Stimulated activated CD8-positive, alpha-beta memory T cell treated with anti-CD3 and anti-CD28 coated beads, Interleukin-12 subunit alpha, Interleukin-12 subunit beta, amount 100 ng/mL, for 4 hours (primary cell): ENCODE measurements at regions not wholly inside any gene's neighbourhood (a gene's known extent, or its start where the extent isn't known, plus 50 kb on each side); places are given as distances from the start of the nearest gene placed in this dataset.
"Not testable (repeated sequence)": the region's sequence is repeated elsewhere in the genome, so short reads cannot be mapped to it uniquely, and the experiment has no call there.

Experiments
- DNase-seq: peaks from one replicate; pipeline ENCODE4 v3.0.0-alpha.2; 2020; ENCODE audit warnings: low read depth

DNA sequence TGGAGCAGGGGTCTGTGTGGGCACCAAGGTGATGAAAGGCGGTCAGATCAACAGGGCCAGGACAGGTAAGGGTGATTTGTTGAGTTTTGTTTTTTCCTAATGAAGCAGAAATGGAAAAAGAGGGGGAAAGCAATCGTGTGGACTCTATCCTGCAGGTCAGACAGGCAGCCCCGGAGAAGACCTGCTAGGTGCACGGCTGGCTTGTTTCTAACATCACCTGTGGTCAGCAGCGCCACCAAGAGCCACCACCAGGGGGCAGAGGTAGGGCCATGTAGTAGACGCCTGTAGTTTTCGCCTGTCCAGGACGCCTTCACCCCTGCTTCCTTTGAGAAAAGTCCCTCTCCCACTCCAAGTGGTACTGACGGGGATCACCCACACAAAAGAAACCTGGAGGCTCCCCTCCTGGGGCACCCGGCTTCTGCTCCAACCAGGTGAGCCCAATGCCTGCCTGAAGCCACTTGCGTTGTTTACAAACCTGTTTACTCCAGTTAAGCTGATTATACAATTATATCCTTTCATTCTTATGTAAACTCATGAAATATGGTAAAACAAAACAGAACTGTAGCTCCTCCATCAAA, 54.2 kb upstream of the SEC14L1 start:
- DNase-seq = peak; percentile 56

DNA sequence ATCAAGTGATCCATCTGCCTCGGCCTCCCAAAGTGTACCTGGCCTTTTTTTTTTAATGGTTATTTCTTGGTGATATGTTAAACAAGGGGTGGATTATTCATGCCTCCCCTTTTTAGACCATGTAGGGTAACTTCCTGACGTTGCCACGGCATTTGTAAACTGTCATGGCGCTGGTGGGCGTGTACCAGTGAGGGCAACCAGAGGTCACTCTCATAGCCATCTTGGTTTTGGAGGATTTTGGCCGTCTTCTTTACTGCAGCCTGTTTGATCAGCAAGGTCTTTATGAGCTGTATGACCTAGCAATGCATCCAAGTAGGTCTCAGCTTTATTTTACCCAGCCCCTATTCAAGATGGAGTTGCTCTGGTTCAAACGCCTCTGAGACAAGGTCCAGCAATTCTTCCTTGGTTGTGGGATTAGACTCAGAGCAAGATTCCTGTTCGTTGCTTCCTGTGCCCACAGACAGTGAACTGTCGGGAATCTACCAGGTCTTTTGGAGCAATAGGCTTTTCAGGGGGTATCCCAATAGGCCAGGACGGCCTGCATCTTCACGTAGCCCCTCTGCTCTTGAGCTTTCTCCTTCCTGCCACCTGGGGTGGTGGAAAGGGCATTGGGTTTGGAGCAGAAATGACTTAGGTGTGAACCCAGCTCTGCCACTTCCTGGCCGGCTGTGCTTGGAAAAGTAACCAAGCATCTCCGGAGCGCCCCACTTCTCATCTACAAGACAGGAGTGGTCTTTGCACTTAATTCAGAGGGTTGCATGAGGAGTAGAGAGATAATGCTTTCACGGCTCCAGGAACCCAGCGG, 52.9 kb upstream of the SEC14L1 start:
- DNase-seq = no peak

DNA sequence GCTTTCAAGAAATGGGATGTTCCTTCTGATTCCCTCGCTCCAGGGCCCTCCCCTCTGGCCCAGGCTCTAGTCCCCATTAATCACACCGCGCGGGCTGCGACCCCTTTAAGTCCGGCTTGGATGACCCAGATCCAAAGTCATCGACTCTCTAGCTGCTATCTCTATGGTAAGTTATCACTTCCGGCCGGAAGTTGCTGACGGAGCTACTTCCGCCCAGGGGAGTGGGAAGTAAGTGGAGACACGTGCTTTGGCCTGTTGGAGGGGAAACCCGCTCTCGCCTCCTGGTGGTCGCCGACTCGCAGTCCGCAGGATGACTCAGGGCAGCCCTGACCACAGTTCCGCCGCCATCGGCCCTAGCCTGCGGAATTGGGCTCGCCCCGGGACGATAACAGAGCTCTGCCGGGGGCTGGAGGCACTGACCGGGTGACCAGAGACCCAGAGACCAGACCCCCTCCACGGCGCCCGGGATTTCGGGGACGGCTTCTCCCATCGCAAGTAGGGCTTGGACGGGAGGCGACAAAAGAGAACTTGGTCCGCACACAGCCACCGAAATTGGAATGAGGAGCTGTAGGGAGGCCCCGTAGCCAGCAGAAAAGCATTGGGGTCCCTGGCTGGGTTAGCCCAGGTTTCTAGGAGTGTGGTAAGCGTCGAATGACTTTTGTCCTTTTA, 52.2 kb upstream of the SEC14L1 start:
- peak; percentile 78 for DNase-seq

DNA sequence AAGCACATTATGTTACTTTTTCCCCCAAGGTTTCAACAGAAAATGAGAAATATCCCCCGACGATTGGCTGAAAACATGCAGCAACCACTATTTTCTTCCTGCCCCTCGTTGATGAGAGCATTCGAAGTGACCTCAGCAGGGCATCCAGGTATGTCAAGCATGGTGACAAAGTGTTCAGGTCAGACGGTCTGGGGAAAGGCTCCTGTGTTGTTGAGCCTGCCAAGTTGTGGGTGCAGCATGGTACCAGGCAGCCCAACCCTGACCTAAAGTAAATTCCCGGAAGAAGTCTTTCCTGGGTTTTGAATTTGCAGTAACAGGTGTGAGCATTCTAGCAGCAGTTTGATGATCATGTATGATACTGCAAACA, 51.7 kb upstream of the SEC14L1 start:
- no peak for DNase-seq

DNA sequence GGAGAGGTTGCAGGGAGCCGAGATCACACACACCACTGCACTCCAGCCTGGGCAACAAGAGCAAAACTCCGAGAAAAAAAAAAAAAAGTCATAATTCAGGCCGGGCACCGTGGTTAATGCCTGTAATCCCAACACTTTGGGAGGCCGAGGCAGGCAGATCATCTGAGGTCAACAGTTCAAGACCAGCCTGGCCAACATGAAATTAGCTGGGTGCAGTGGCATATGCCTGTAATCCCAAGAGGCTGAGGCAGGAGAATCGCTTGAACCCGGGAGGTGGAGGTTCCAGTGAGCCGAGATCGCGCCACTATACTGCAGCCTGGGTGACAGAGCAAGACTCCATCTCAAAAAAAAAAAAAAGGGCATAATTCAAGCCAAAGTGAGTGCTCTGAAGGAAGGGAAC, 50.8 kb upstream of the SEC14L1 start:
- not testable (repeated sequence) for DNase-seq

DNA sequence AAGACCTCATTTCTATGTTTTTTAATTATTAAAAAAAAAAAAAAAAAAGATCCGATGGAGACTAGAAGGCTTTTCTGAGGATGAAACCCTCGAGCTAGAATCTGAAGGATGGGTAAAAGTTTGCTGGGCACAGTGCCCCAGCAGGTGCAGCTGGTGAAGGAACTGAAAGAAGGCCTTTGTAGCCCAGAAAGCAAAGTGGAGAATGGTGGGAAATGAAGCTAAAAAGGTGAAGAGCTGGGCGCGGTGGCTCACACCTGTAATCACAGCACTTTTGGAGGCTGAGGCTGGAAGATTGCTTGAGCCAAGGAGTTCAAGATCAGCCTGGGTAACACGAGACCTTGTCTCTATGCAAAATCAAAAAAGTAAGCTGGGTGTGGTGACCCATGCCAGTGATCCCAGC, 50.3 kb upstream of the SEC14L1 start:
- no peak for DNase-seq
